Lower leg skin (tissue), 4 donors: ENCODE measurements at regions not wholly inside any gene's neighbourhood (a gene's known extent, or its start where the extent isn't known, plus 50 kb on each side); places are given as distances from the start of the nearest gene placed in this dataset.

Experiments
- DNase-seq, 2 donors: peaks; one replicate each; pipeline ENCODE4 v3.0.0-alpha.2; 2019; ENCODE audit warnings: low spot score in 2 of 2
- H3K4me3 ChIP-seq: fragments of 200-600 bp; sonication (generic); 2 replicates; pipeline ENCODE4 v1.5.1; 2017; ENCODE audit warnings: mild to moderate bottlenecking, low read depth; ENCODE audit not compliant: poor library complexity, severe bottlenecking
- CTCF ChIP-seq, 3 donors: fragments of 450-650 bp; IDR thresholded peaks; one replicate each; pipeline ENCODE4 v1.5.1; 2016; ENCODE audit warnings: antibody characterized with exemption in 3 of 3, mild to moderate bottlenecking in 3 of 3, moderate library complexity in 2 of 3
- POLR2A ChIP-seq, 2 donors: fragments of 450-650 bp; IDR thresholded peaks; one replicate each; pipeline ENCODE4 v1.6.1; 2016 to 2017; ENCODE audit warnings: antibody characterized with exemption in 2 of 2, mild to moderate bottlenecking in 1 of 2, moderate library complexity in 1 of 2
- WGBS, 2 donors: methylation state at CpG; one replicate each; pipeline ENCODE4 v1.1.5; 2018; 5-methylcytosine and 5-hydroxymethylcytosine counted together
- intact Hi-C: fragments of 100-400 bp; cut with DNase I; formaldehyde crosslinking; loops from one replicate; pipeline ENCODE4 v1.15.0; 2023; ENCODE audit warnings: low total_unique reads

GRCh38 chr6:56904068-56904467 is 50.8 kb upstream of the BEND6 start:
- no peak overlapping the region for H3K4me3 ChIP-seq
- intact Hi-C loops, result loop anchor here (5.0 kb wide), 1 partner anchor 413 kb away; the partner anchor contains the start of gene PRIM2
- WGBS, 2 donors, result 38 to 42% methylated on average over 3 of the region's 3 CpGs
- TF ChIP-seq POLR2A (IDR thresholded peaks at IDR 0.05), result no peak
- TF ChIP-seq CTCF (IDR thresholded peaks at IDR 0.05), result no peak
- DNase-seq, result no peak

- DNase-seq, result no peak
- intact Hi-C loops, result loop anchor here (5.0 kb wide), 1 partner anchor 414 kb away; the partner anchor contains the start of gene PRIM2
- H3K4me3 ChIP-seq, result no peak overlapping the region
- WGBS, 2 donors, result 30 to 38% methylated on average over 6 of the region's 6 CpGs
- TF ChIP-seq CTCF (IDR thresholded peaks at IDR 0.05) (peak in 1 of 3 donors; percentile 22), POLR2A (IDR thresholded peaks at IDR 0.05) (no peak)
These were observed 52.1 kb upstream of the BEND6 start for GRCh38 chr6:56902641-56903464.

- no peak overlapping the region for H3K4me3 ChIP-seq
- intact Hi-C loops, result loop anchor here (5.0 kb wide), 1 partner anchor 417 kb away; the partner anchor contains the start of gene PRIM2
- WGBS, 2 donors, result 80% methylated on average over 5 of the region's 5 CpGs
- TF ChIP-seq CTCF (IDR thresholded peaks at IDR 0.05) (no peak), POLR2A (IDR thresholded peaks at IDR 0.05) (no peak)
- DNase-seq, result no peak
These were observed 54.1 kb upstream of the BEND6 start for GRCh38 chr6:56900784-56901183.

- intact Hi-C loops, result loop anchor here (5.0 kb wide), 1 partner anchor 418 kb away; the partner anchor contains the start of gene PRIM2
- TF ChIP-seq CTCF (IDR thresholded peaks at IDR 0.05) (no peak), POLR2A (IDR thresholded peaks at IDR 0.05) (no peak)
- 69 to 78% methylated on average over 2 of the region's 2 CpGs for WGBS, 2 donors
- no peak for DNase-seq
- no peak overlapping the region for H3K4me3 ChIP-seq
These were observed 55.2 kb upstream of the BEND6 start for GRCh38 chr6:56899753-56900152.

GRCh38 chr6:56899311-56899710 is 55.6 kb upstream of the BEND6 start:
- intact Hi-C loops, result no loop called here
- WGBS, 2 donors, result 59 to 81% methylated on average over 1 of the region's 1 CpG
- no peak overlapping the region for H3K4me3 ChIP-seq
- DNase-seq, result no peak
- TF ChIP-seq CTCF (IDR thresholded peaks at IDR 0.05) (no peak), POLR2A (IDR thresholded peaks at IDR 0.05) (no peak)
